HepG2 (cell line): ENCODE measurements at regions not wholly inside any gene's neighbourhood (a gene's known extent, or its start where the extent isn't known, plus 50 kb on each side); places are given as distances from the start of the nearest gene placed in this dataset.

Experiments
- ARNT ChIP-seq: fragments of 450-650 bp; IDR thresholded peaks from 2 replicates; pipeline ENCODE4 v1.6.1; 2017
- HNRNPH1 ChIP-seq: fragments of 200-400 bp; formaldehyde crosslinking; optimal IDR thresholded peaks from 2 replicates; pipeline ENCODE3; 2017; ENCODE audit warnings: mild to moderate bottlenecking, low read depth, low read length
- SRSF9 ChIP-seq: fragments of 200-400 bp; formaldehyde crosslinking; IDR thresholded peaks from 2 replicates; pipeline ENCODE4 v1.6.1; 2018; ENCODE audit warnings: borderline replicate concordance, mild to moderate bottlenecking, low read depth, low read length; ENCODE audit not compliant: insufficient read depth, poor library complexity, severe bottlenecking
- TARDBP ChIP-seq: sonication (generic); formaldehyde crosslinking; IDR thresholded peaks from 2 replicates; pipeline ENCODE4 v1.8.0; 2022; ENCODE audit warnings: mild to moderate bottlenecking, missing genetic modification reagents
- ZFP36 ChIP-seq: fragments of 150-350 bp; IDR thresholded peaks from 2 replicates; pipeline ENCODE4 v1.6.1; 2018; ENCODE audit warnings: borderline replicate concordance, low read length, low read depth; ENCODE audit not compliant: partially characterized antibody
- ZNF274 ChIP-seq: sonication (generic); formaldehyde crosslinking; IDR thresholded peaks from 2 replicates; pipeline ENCODE4 v1.5.1; 2020; ENCODE audit warnings: mild to moderate bottlenecking, missing genetic modification reagents
- ZNF709 ChIP-seq: sonication (generic); formaldehyde crosslinking; IDR thresholded peaks from 2 replicates; pipeline ENCODE4 v1.5.0; 2020; ENCODE audit warnings: mild to moderate bottlenecking, missing genetic modification reagents
- TF ChIP-seq, protein P1 (sequence below): sonication (generic); formaldehyde crosslinking; IDR thresholded peaks from 2 replicates; pipeline ENCODE4 v1.5.0; 2020; ENCODE audit warnings: mild to moderate bottlenecking, missing genetic modification reagents, moderate library complexity

- TF ChIP-seq HNRNPH1 (no peak), ARNT (no peak), ZNF709 (no peak), ZFP36 (no peak), TARDBP (no peak), SRSF9 (no peak), ZNF274 (CRISPR knock-in tag) (no peak)
- TF ChIP-seq, protein P1, sequence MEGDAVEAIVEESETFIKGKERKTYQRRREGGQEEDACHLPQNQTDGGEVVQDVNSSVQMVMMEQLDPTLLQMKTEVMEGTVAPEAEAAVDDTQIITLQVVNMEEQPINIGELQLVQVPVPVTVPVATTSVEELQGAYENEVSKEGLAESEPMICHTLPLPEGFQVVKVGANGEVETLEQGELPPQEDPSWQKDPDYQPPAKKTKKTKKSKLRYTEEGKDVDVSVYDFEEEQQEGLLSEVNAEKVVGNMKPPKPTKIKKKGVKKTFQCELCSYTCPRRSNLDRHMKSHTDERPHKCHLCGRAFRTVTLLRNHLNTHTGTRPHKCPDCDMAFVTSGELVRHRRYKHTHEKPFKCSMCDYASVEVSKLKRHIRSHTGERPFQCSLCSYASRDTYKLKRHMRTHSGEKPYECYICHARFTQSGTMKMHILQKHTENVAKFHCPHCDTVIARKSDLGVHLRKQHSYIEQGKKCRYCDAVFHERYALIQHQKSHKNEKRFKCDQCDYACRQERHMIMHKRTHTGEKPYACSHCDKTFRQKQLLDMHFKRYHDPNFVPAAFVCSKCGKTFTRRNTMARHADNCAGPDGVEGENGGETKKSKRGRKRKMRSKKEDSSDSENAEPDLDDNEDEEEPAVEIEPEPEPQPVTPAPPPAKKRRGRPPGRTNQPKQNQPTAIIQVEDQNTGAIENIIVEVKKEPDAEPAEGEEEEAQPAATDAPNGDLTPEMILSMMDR (CRISPR knock-in tag), result no peak
These were observed 76.8 kb downstream of the DLEU7 start for GRCh38 chr13:50766695-50767094.
